NT2/D1 (cell line): ENCODE measurements at regions not wholly inside any gene's neighbourhood (a gene's known extent, or its start where the extent isn't known, plus 50 kb on each side); places are given as distances from the start of the nearest gene placed in this dataset.

ENCODE experiments used
- SUZ12 ChIP-seq: IDR thresholded peaks from 2 replicates; pipeline ENCODE4 v1.6.1; 2011; ENCODE audit not compliant: insufficient read length, insufficient read depth; ENCODE audit errors: extremely low read depth
- YY1 ChIP-seq: IDR thresholded peaks from 2 replicates; pipeline ENCODE4 v1.6.1; 2011; ENCODE audit not compliant: insufficient read length, insufficient read depth
- ZNF274 ChIP-seq: IDR thresholded peaks from 2 replicates; pipeline ENCODE4 v1.6.1; 2011; ENCODE audit warnings: mild to moderate bottlenecking, low read depth, low read length

DNA sequence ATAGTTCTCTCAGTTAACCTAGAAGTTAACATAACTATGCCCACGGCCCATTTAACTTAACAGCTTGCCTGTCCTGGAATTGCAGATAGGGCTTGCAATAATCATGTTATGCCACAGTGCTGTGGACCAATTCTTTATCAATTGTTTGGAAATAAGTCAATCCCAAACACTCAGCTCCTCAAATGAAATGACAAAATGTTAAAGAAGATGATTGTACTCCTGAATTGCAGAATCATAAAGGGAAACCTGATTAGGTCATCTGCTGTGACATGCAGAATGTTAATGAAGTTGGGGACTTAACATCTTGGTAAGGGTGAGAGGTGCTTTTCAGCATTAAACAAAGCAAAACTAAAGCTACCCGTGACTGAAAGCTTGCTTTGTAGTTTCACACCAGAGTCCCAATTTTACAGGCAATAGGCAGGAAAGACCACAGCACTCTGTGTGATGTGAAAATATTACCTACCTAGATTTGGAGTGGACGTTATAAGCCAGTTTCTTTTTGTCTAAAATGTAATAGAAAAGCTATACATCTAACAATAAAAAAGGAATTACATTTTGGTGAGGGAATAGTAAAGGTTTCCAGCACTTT, 364.0 kb downstream of the GPD2 start:
- no peak for TF ChIP-seq SUZ12
- no peak for TF ChIP-seq ZNF274
- no peak for TF ChIP-seq YY1
